Cardiac muscle cell (in vitro differentiated cells and primary cell): ENCODE measurements at regions not wholly inside any gene's neighbourhood (a gene's known extent, or its start where the extent isn't known, plus 50 kb on each side); places are given as distances from the start of the nearest gene placed in this dataset.
A peak's percentile ranks its signal among the peaks of the same experiment; 100 is the strongest.

Experiments
- DNase-seq, 2 donors: peaks; one replicate each; pipeline versions ENCODE4 v3.0.0 to v3.0.0-alpha.2; 2010 to 2017; ENCODE audit warnings: low read depth in 1 of 2, low spot score in 1 of 2
- H3K27ac ChIP-seq: fragments of 200-600 bp; sonication (generic); 2 replicates; pipeline ENCODE4 v1.5.1; 2016
- H3K27me3 ChIP-seq: fragments of 200-600 bp; sonication (generic); 2 replicates; pipeline ENCODE4 v1.6.0; 2016; ENCODE audit warnings: control low read depth
- H3K36me3 ChIP-seq: fragments of 200-600 bp; sonication (generic); 2 replicates; pipeline ENCODE4 v1.5.1; 2016; ENCODE audit warnings: control low read depth
- H3K4me1 ChIP-seq: fragments of 200-600 bp; sonication (generic); 2 replicates; pipeline ENCODE4 v1.8.1; 2017; ENCODE audit warnings: low read depth, mild to moderate bottlenecking, mixed run types
- H3K4me3 ChIP-seq: fragments of 200-600 bp; sonication (generic); 2 replicates; pipeline ENCODE4 v1.5.1; 2016; ENCODE audit warnings: mild to moderate bottlenecking
- H3K9me3 ChIP-seq: fragments of 200-600 bp; sonication (generic); 2 replicates; pipeline ENCODE4 v1.5.1; 2017; ENCODE audit warnings: low read depth, mild to moderate bottlenecking, control low read depth
- TF ChIP-seq, protein P1 (sequence below): IDR thresholded peaks from 2 replicates; pipeline ENCODE4 v1.5.1; 2012; ENCODE audit warnings: low read depth, mild to moderate bottlenecking, low read length

GRCh38 chr2:19496646-19497045 is 138.2 kb upstream of the OSR1 start:
- Histone ChIP-seq H3K27me3 (no peaks in the 10 kb centered on the region), H3K36me3 (no peaks in the 10 kb centered on the region), H3K4me3 (no peak overlapping the region), H3K27ac (no peak overlapping the region), H3K4me1 (no peaks in the 10 kb centered on the region), H3K9me3 (no peaks in the 10 kb centered on the region)
- no peak for DNase-seq
- TF ChIP-seq, protein P1, sequence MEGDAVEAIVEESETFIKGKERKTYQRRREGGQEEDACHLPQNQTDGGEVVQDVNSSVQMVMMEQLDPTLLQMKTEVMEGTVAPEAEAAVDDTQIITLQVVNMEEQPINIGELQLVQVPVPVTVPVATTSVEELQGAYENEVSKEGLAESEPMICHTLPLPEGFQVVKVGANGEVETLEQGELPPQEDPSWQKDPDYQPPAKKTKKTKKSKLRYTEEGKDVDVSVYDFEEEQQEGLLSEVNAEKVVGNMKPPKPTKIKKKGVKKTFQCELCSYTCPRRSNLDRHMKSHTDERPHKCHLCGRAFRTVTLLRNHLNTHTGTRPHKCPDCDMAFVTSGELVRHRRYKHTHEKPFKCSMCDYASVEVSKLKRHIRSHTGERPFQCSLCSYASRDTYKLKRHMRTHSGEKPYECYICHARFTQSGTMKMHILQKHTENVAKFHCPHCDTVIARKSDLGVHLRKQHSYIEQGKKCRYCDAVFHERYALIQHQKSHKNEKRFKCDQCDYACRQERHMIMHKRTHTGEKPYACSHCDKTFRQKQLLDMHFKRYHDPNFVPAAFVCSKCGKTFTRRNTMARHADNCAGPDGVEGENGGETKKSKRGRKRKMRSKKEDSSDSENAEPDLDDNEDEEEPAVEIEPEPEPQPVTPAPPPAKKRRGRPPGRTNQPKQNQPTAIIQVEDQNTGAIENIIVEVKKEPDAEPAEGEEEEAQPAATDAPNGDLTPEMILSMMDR: no peak

DNA sequence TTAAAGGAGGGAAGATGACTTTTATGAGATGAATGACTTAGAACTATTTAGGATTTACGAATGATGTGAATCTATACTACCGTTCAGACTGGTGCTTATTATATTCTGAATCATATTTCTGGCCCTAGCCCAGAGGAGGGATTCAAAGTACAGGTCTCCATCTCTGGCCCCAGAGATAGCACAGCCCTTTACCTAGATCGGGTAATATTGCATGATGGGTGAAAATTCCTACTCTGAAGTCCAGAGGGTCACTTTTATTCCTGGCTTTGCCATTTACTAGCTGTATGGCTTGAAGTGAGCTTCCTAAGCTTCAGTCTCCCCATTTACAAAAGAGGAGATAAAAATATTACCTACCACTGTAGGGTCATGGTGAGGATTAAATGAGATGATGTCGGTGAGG is 135.8 kb upstream of the OSR1 start:
- H3K4me1 ChIP-seq: no peaks in the 10 kb centered on the region
- TF ChIP-seq, protein P1: no peak
- no peak overlapping the region for H3K4me3 ChIP-seq
- no peaks in the 10 kb centered on the region for H3K36me3 ChIP-seq
- no peak for DNase-seq
- no peaks in the 10 kb centered on the region for H3K9me3 ChIP-seq
- H3K27me3 ChIP-seq: no peaks in the 10 kb centered on the region
- no peak overlapping the region for H3K27ac ChIP-seq

DNA sequence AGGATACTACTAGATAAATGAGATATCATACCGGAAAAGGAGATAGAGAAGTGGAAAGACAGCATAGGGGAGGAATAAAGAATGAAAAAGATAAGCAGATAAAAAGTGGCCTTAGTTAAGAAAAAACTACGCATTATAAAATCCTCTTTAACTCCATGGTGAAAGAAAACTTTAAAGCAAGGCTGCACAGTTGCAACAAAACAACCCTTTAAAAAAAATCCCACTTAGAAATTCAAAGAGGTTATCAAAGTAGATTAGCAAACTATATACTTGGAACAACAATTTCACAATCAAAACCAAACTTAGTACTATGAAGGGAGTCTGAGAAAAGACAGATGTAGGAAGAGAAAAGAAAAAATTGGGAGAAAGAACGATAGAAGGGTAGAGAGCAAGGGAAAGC is 133.4 kb upstream of the OSR1 start:
- Histone ChIP-seq H3K36me3 (no peaks in the 10 kb centered on the region), H3K27ac (no peak overlapping the region)

GRCh38 chr2:19490846-19491435 is 132.5 kb upstream of the OSR1 start:
- Histone ChIP-seq H3K27ac (no peak overlapping the region), H3K4me3 (no peak overlapping the region), H3K27me3 (no peaks in the 10 kb centered on the region), H3K9me3 (no peaks in the 10 kb centered on the region), H3K4me1 (no peaks in the 10 kb centered on the region), H3K36me3 (no peaks in the 10 kb centered on the region)
- TF ChIP-seq, protein P1: no peak
- peak; percentile 15 to 25 for DNase-seq

More for the DNA sequence above, 133.4 kb upstream of the OSR1 start:
- Histone ChIP-seq H3K9me3 (no peaks in the 10 kb centered on the region), H3K27me3 (no peaks in the 10 kb centered on the region), H3K4me3 (no peak overlapping the region), H3K4me1 (no peaks in the 10 kb centered on the region)
- DNase-seq: peak in 1 of 2 donors; percentile 18
- TF ChIP-seq, protein P1: no peak

DNA sequence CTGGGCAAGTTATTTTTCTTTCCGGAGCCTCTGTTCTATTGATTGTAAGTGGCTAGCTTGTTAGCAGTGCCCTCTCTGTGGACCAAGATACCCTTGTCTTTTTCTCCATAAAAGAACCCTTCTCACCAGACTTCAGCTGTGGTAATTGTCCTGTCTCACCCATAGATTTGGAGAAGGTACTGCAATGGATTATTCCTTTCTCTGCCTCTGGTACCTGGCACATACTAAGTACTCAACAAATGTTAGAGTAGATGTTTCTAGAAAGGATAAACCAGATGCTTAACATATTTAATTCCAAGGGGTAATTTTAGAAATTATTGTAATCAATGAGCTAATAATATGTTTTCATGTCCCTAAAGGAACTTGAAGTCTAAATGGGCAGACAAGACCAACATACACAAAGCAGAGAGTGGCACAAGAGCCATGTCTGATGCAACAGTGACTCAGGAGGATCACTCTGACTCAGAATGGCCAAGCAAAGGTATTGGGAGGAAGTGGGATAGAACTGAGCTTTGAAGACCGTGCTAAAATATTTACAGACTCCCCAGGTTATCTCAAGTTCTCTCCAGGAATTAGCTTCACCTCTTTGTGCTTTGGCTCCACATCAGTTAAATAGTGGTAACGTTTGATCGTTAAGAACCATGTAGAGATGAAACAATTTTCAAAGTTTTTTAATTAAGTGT is 129.7 kb upstream of the OSR1 start:
- DNase-seq: peak in 1 of 2 donors; percentile 56

More for the DNA sequence above, 129.7 kb upstream of the OSR1 start:
- Histone ChIP-seq H3K27ac (no peak overlapping the region), H3K9me3 (no peaks in the 10 kb centered on the region), H3K4me3 (no peak overlapping the region), H3K27me3 (no peaks in the 10 kb centered on the region), H3K4me1 (no peaks in the 10 kb centered on the region), H3K36me3 (no peaks in the 10 kb centered on the region)
- TF ChIP-seq, protein P1: no peak
